Liver (tissue), 3 donors: ENCODE measurements at regions not wholly inside any gene's neighbourhood (a gene's known extent, or its start where the extent isn't known, plus 50 kb on each side); places are given as distances from the start of the nearest gene placed in this dataset.

Experiments
- ATF3 ChIP-seq: IDR thresholded peaks from 2 replicates; pipeline ENCODE4 v1.6.1; 2016; ENCODE audit warnings: antibody characterized with exemption
- CTCF ChIP-seq: fragments of 150-350 bp; IDR thresholded peaks from 2 replicates; pipeline ENCODE4 v1.5.1; 2017; ENCODE audit warnings: improper control_type of control experiment, low read depth, low read length; ENCODE audit not compliant: missing input control
- GABPA ChIP-seq, 2 donors: IDR thresholded peaks in 1 of 2; conservative IDR thresholded peaks in 1 of 2; 2 replicates each; pipeline ENCODE4 v1.6.1; 2016; ENCODE audit warnings: antibody characterized with exemption in 2 of 2, mild to moderate bottlenecking in 1 of 2, moderate library complexity in 1 of 2
- JUND ChIP-seq, 2 donors: IDR thresholded peaks; 2 replicates each; pipeline ENCODE4 v1.6.1; 2016; ENCODE audit warnings: antibody characterized with exemption in 2 of 2
- MAX ChIP-seq: IDR thresholded peaks from 2 replicates; pipeline ENCODE4 v1.6.1; 2016; ENCODE audit warnings: antibody characterized with exemption
- RAD21 ChIP-seq, 2 donors: IDR thresholded peaks; 2 replicates each; pipeline ENCODE4 v1.6.1; 2016; ENCODE audit warnings: antibody characterized with exemption in 2 of 2, mild to moderate bottlenecking in 2 of 2
- REST ChIP-seq: IDR thresholded peaks from 2 replicates; pipeline ENCODE4 v1.6.1; 2016; ENCODE audit warnings: antibody characterized with exemption, mild to moderate bottlenecking
- RXRA ChIP-seq, 2 donors: IDR thresholded peaks; 2 replicates each; pipeline ENCODE4 v1.6.1; 2017 to 2018; ENCODE audit warnings: antibody characterized with exemption in 2 of 2, mild to moderate bottlenecking in 1 of 2
- SP1 ChIP-seq: IDR thresholded peaks from 2 replicates; pipeline ENCODE4 v1.6.1; 2018; ENCODE audit warnings: antibody characterized with exemption, mild to moderate bottlenecking
- YY1 ChIP-seq: IDR thresholded peaks from 2 replicates; pipeline ENCODE4 v1.6.1; 2016; ENCODE audit warnings: antibody characterized with exemption, mild to moderate bottlenecking
- ZBTB33 ChIP-seq: IDR thresholded peaks from 2 replicates; pipeline ENCODE4 v1.6.1; 2016; ENCODE audit warnings: antibody characterized with exemption
- donor health status: healthy.
- donor health status: healthy.

- TF ChIP-seq CTCF: no peak
- TF ChIP-seq JUND (IDR thresholded peaks at IDR 0.05): no peak
- no peak for TF ChIP-seq MAX
- no peak for TF ChIP-seq RXRA (IDR thresholded peaks at IDR 0.05)
- TF ChIP-seq GABPA (IDR thresholded peaks at IDR 0.05 in 1 of 2, conservative IDR thresholded peaks at IDR 0.05 in 1 of 2): no peak
- TF ChIP-seq ZBTB33: no peak
- no peak for TF ChIP-seq SP1
- no peak for TF ChIP-seq YY1
- no peak for TF ChIP-seq REST
- TF ChIP-seq RAD21 (IDR thresholded peaks at IDR 0.05): no peak
- TF ChIP-seq ATF3: no peak
Observed at GRCh38 chr4:114091546-114091945, 112.1 kb upstream of the ARSJ start.
